KMS-11 (cell line): ENCODE measurements at regions not wholly inside any gene's neighbourhood (a gene's known extent, or its start where the extent isn't known, plus 50 kb on each side); places are given as distances from the start of the nearest gene placed in this dataset.

ENCODE experiments used
- H2AFZ ChIP-seq: fragments of 200-600 bp; sonication (generic); 2 replicates; pipeline ENCODE4 v1.6.1; 2016; ENCODE audit warnings: antibody characterized with exemption, mixed run types, low read depth
- H3K27ac ChIP-seq: fragments of 200-600 bp; sonication (generic); 2 replicates; pipeline ENCODE4 v1.6.1; 2016; ENCODE audit warnings: mild to moderate bottlenecking, mixed run types
- H3K27me3 ChIP-seq: fragments of 200-600 bp; sonication (generic); 2 replicates; pipeline ENCODE4 v1.6.1; 2017; ENCODE audit warnings: mild to moderate bottlenecking, low read depth, mixed run types, moderate library complexity; ENCODE audit not compliant: insufficient read depth
- H3K36me3 ChIP-seq: fragments of 200-600 bp; sonication (generic); 2 replicates; pipeline ENCODE4 v1.6.1; 2017; ENCODE audit warnings: mild to moderate bottlenecking, mixed run types; ENCODE audit not compliant: insufficient read depth
- H3K4me1 ChIP-seq: fragments of 200-600 bp; sonication (generic); 2 replicates; pipeline ENCODE4 v1.6.1; 2016; ENCODE audit warnings: mild to moderate bottlenecking, low read depth, mixed run types; ENCODE audit not compliant: poor library complexity, severe bottlenecking
- H3K4me2 ChIP-seq: fragments of 200-600 bp; sonication (generic); 2 replicates; pipeline ENCODE4 v1.7.0; 2016; ENCODE audit warnings: mild to moderate bottlenecking, mixed run types
- H3K4me3 ChIP-seq: fragments of 200-600 bp; sonication (generic); IDR thresholded peaks from 2 replicates; pipeline ENCODE4 v1.6.1; 2017; ENCODE audit warnings: low read depth, low read length, mixed read lengths; ENCODE audit not compliant: insufficient read depth
- H3K79me2 ChIP-seq: fragments of 200-600 bp; sonication (generic); 2 replicates; pipeline ENCODE4 v1.6.1; 2016; ENCODE audit warnings: low read depth, mixed run types; ENCODE audit not compliant: insufficient read depth
- H3K9ac ChIP-seq: fragments of 200-600 bp; sonication (generic); 2 replicates; pipeline ENCODE4 v1.6.1; 2016; ENCODE audit warnings: mild to moderate bottlenecking, mixed run types
- H4K20me1 ChIP-seq: fragments of 200-600 bp; sonication (generic); 2 replicates; pipeline ENCODE4 v1.6.1; 2016; ENCODE audit warnings: mild to moderate bottlenecking, mixed run types; ENCODE audit not compliant: insufficient read depth
- TF ChIP-seq, protein P1 (sequence below): fragments of 200-600 bp; sonication (generic); conservative IDR thresholded peaks from 2 replicates; pipeline ENCODE4 v1.6.1; 2017; ENCODE audit warnings: low read depth, mild to moderate bottlenecking, antibody characterized with exemption, low read length, moderate library complexity, mixed read lengths

DNA sequence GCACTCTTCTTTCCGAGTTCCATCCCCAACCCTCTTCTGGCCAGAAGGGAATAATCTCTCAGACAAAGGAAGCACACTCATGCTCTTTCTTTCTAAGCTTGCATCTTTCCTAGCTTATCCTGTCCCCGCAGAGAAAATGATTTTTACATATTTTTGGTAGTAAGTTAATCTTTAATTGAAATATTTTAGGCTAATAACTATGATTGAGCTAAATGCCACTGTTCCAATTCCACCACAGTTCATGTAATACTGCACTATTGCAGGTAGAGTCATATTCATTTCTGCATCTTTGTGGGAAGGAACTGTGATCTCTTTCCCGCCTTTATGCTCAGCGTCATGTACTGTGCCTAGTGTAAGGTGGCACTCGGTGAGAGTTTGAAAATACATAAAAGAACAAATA lies 158.9 kb upstream of the FOXG1 start:
- Histone ChIP-seq H4K20me1 (no peaks in the 10 kb centered on the region), H2AFZ (no peak overlapping the region), H3K27me3 (no peaks in the 10 kb centered on the region), H3K36me3 (no peaks in the 10 kb centered on the region), H3K4me1 (no peaks in the 10 kb centered on the region), H3K79me2 (no peaks in the 10 kb centered on the region), H3K27ac (no peak overlapping the region), H3K9ac (no peak overlapping the region), H3K4me3 (no peak overlapping the region), H3K4me2 (no peak overlapping the region)
- TF ChIP-seq, protein P1, sequence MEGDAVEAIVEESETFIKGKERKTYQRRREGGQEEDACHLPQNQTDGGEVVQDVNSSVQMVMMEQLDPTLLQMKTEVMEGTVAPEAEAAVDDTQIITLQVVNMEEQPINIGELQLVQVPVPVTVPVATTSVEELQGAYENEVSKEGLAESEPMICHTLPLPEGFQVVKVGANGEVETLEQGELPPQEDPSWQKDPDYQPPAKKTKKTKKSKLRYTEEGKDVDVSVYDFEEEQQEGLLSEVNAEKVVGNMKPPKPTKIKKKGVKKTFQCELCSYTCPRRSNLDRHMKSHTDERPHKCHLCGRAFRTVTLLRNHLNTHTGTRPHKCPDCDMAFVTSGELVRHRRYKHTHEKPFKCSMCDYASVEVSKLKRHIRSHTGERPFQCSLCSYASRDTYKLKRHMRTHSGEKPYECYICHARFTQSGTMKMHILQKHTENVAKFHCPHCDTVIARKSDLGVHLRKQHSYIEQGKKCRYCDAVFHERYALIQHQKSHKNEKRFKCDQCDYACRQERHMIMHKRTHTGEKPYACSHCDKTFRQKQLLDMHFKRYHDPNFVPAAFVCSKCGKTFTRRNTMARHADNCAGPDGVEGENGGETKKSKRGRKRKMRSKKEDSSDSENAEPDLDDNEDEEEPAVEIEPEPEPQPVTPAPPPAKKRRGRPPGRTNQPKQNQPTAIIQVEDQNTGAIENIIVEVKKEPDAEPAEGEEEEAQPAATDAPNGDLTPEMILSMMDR, result no peak

DNA sequence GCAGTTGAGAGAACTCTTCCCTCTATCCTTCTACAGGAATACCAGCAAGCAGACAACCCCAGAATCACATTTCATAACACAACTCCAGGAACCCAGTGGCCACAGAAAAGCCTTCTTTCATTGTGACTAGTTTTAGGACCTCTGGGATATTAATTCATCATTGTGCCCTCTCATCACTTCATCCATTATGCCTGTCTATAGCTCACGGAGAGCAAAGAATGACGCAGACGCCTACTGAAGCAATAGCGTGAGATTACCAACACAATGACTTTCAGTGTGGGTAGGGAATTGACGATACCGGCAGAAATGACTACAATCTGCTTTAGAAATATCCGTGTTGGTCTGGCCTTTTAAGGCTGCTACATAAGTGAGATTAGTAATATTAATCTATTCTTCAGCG lies 158.1 kb upstream of the FOXG1 start:
- Histone ChIP-seq H3K4me2 (no peak overlapping the region), H4K20me1 (no peaks in the 10 kb centered on the region), H3K79me2 (no peaks in the 10 kb centered on the region), H3K9ac (no peak overlapping the region), H3K4me1 (no peaks in the 10 kb centered on the region), H3K36me3 (no peaks in the 10 kb centered on the region), H3K27me3 (no peaks in the 10 kb centered on the region), H3K27ac (no peak overlapping the region), H2AFZ (no peak overlapping the region), H3K4me3 (no peak overlapping the region)
- TF ChIP-seq, protein P1, result no peak

DNA sequence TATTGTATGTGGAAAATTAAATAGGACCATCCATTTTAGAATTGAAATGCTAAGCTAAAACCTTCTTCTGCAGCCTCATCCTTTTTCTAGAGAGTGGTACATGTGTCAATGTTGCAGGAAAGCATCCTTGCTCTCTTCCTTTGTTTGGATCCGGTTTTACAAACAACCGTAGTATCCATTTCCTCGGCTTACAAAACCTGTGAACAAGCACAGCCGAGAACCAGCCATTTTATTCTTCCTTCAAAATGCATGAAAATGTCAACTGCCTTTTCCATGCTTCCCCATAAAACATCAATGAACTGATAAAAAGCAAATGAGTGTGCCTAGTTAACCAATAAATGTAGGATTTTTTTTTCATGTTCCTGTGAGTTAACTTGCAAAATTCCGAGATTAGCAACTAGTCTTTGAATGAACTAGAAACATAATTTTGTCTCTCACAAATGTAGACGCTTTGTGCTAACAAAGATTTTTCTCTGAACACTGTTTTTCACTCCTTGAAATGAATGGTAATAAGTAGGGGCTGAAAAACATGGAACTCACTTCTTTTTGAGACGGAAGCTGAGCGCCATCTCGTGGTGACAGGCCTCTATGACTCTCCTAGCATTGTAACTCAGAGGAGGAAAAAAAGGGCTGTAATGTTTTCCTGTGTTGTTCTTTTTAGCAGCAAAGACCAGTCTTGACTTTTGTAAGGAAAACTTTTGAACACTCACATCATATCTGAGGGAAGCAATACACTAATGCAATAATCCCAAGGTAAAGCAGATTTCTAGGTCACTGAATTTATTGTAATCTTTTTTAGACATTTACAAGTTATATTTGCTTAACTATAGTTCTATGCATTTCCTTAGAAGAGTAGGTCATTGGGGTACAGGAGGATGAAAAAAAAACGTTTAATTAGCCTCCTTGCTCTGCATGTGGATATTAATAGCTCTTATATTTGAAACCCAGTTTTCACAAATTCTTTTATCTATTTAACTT lies 157.4 kb upstream of the FOXG1 start:
- H3K9ac ChIP-seq, result no peak overlapping the region
- no peaks in the 10 kb centered on the region for H3K27me3 ChIP-seq
- H4K20me1 ChIP-seq, result no peaks in the 10 kb centered on the region
- no peak overlapping the region for H3K27ac ChIP-seq
- TF ChIP-seq, protein P1, result peak; percentile 76
- H3K4me1 ChIP-seq, result no peaks in the 10 kb centered on the region
- H3K4me2 ChIP-seq, result no peak overlapping the region
- H2AFZ ChIP-seq, result no peak overlapping the region
- H3K4me3 ChIP-seq, result no peak overlapping the region
- no peaks in the 10 kb centered on the region for H3K36me3 ChIP-seq
- H3K79me2 ChIP-seq, result no peaks in the 10 kb centered on the region

DNA sequence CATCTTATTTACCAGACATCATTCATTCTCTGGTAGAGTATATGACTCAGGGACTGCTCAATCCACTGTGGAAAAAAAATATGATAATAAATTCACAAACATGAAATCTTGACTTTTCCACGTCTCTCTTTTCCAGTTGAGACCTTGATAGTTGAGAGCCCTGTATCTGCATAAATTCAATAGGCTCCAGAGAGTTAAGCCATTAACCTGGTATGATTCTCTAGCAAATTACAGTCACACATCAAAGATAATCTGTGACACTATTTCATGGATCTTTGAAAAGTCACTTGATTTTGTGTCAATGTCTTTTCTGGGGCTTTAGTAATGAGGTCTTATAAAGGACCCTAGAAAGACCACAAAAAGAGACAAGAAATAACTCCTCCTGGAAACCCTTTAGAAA lies 154.2 kb upstream of the FOXG1 start:
- no peaks in the 10 kb centered on the region for H3K36me3 ChIP-seq
- no peak overlapping the region for H3K27ac ChIP-seq
- H3K79me2 ChIP-seq, result no peaks in the 10 kb centered on the region
- no peaks in the 10 kb centered on the region for H3K4me1 ChIP-seq
- H4K20me1 ChIP-seq, result no peaks in the 10 kb centered on the region
- no peaks in the 10 kb centered on the region for H3K27me3 ChIP-seq
- no peak overlapping the region for H2AFZ ChIP-seq
- TF ChIP-seq, protein P1, result no peak
- no peak overlapping the region for H3K4me2 ChIP-seq
- no peak overlapping the region for H3K9ac ChIP-seq
- no peak overlapping the region for H3K4me3 ChIP-seq
